Uterus (tissue), 3 donors: ENCODE measurements at regions not wholly inside any gene's neighbourhood (a gene's known extent, or its start where the extent isn't known, plus 50 kb on each side); places are given as distances from the start of the nearest gene placed in this dataset.

ENCODE experiments used
- DNase-seq, 2 donors: peaks; one replicate each; pipeline ENCODE4 v3.0.0-alpha.2; 2019 to 2020
- H3K27ac ChIP-seq, 2 donors: fragments of 200-600 bp; sonication (generic); 1 replicate in 1 of 2; 2 replicates in 1 of 2; pipeline ENCODE4 v1.5.1; 2016 to 2018
- H3K27me3 ChIP-seq, 2 donors: fragments of 200-600 bp; sonication (generic); one replicate each; pipeline ENCODE4 v1.5.1; 2018 to 2019; ENCODE audit warnings: control low read depth in 1 of 2
- H3K36me3 ChIP-seq, 2 donors: fragments of 200-600 bp; sonication (generic); one replicate each; pipeline ENCODE4 v1.5.1; 2019; ENCODE audit warnings: control low read depth in 1 of 2
- H3K4me1 ChIP-seq, 2 donors: fragments of 200-600 bp; sonication (generic); one replicate each; pipeline ENCODE4 v1.5.1; 2018 to 2019; ENCODE audit warnings: control low read depth in 1 of 2
- H3K4me3 ChIP-seq, 2 donors: fragments of 200-600 bp; sonication (generic); 1 replicate in 1 of 2; 2 replicates in 1 of 2; pipeline ENCODE4 v1.5.1; 2018 to 2019; ENCODE audit warnings: mild to moderate bottlenecking in 1 of 2
- H3K9me3 ChIP-seq, 2 donors: fragments of 200-600 bp; sonication (generic); one replicate each; pipeline ENCODE4 v1.5.1; 2019; ENCODE audit warnings: control low read depth in 1 of 2
- CTCF ChIP-seq, 4 experiments: fragments of 200-600 bp in 2 of 4; fragments of 450-650 bp in 2 of 4; sonication (generic) in 2 of 4; IDR thresholded peaks; one replicate each; pipeline ENCODE4 v1.5.1; 2016 to 2019; ENCODE audit warnings: antibody characterized with exemption in 4 of 4, mild to moderate bottlenecking in 2 of 4, moderate library complexity in 1 of 4
- POLR2A ChIP-seq, 2 donors: fragments of 450-650 bp; IDR thresholded peaks; one replicate each; pipeline ENCODE4 v1.6.1; 2016; ENCODE audit warnings: antibody characterized with exemption in 2 of 2, mild to moderate bottlenecking in 1 of 2, moderate library complexity in 1 of 2
- intact Hi-C: fragments of 100-400 bp; cut with DNase I; formaldehyde crosslinking; loops from one replicate; pipeline ENCODE4 v1.15.1; 2023; ENCODE audit warnings: low total_unique reads
- donor health status: DM: yes; HTN: yes; CAD: no.

- H3K4me1 ChIP-seq = no peaks in the 10 kb centered on the region
- no peaks in the 10 kb centered on the region for H3K27me3 ChIP-seq
- DNase-seq = no peak
- no peaks in the 10 kb centered on the region for H3K9me3 ChIP-seq
- H3K36me3 ChIP-seq = no peaks in the 10 kb centered on the region
- no peak overlapping the region for H3K4me3 ChIP-seq
- TF ChIP-seq POLR2A (IDR thresholded peaks at IDR 0.05) = no peak
- no peak for TF ChIP-seq CTCF (IDR thresholded peaks at IDR 0.05)
- H3K27ac ChIP-seq = no peak overlapping the region
- intact Hi-C loops = no loop called here
Observed at GRCh38 chr11:80331694-80332093, 890.9 kb upstream of the TENM4 start.

GRCh38 chr11:80330264-80330663 is 889.4 kb upstream of the TENM4 start:
- Histone ChIP-seq H3K27ac (no peak overlapping the region), H3K36me3 (no peaks in the 10 kb centered on the region), H3K4me3 (no peak overlapping the region), H3K9me3 (no peaks in the 10 kb centered on the region), H3K27me3 (no peaks in the 10 kb centered on the region), H3K4me1 (no peaks in the 10 kb centered on the region)
- no peak for DNase-seq
- TF ChIP-seq CTCF (IDR thresholded peaks at IDR 0.05) = no peak
- TF ChIP-seq POLR2A (IDR thresholded peaks at IDR 0.05) = no peak
- intact Hi-C loops = no loop called here

- DNase-seq = no peak
- no peak overlapping the region for H3K4me3 ChIP-seq
- no peaks in the 10 kb centered on the region for H3K36me3 ChIP-seq
- TF ChIP-seq CTCF (IDR thresholded peaks at IDR 0.05) = no peak
- no peak for TF ChIP-seq POLR2A (IDR thresholded peaks at IDR 0.05)
- intact Hi-C loops = no loop called here
- no peak overlapping the region for H3K27ac ChIP-seq
- no peaks in the 10 kb centered on the region for H3K27me3 ChIP-seq
- no peaks in the 10 kb centered on the region for H3K9me3 ChIP-seq
- no peaks in the 10 kb centered on the region for H3K4me1 ChIP-seq
Observed at GRCh38 chr11:80328774-80329173, 887.9 kb upstream of the TENM4 start.

- no peaks in the 10 kb centered on the region for H3K36me3 ChIP-seq
- intact Hi-C loops = no loop called here
- DNase-seq = no peak
- no peaks in the 10 kb centered on the region for H3K9me3 ChIP-seq
- H3K27ac ChIP-seq = no peak overlapping the region
- no peaks in the 10 kb centered on the region for H3K4me1 ChIP-seq
- no peaks in the 10 kb centered on the region for H3K27me3 ChIP-seq
- TF ChIP-seq CTCF (IDR thresholded peaks at IDR 0.05) = no peak
- no peak for TF ChIP-seq POLR2A (IDR thresholded peaks at IDR 0.05)
- no peak overlapping the region for H3K4me3 ChIP-seq
Observed at GRCh38 chr11:80327956-80328614, 887.3 kb upstream of the TENM4 start.

GRCh38 chr11:80321786-80322185 is 881.0 kb upstream of the TENM4 start:
- Histone ChIP-seq H3K36me3 (no peaks in the 10 kb centered on the region), H3K27ac (no peak overlapping the region), H3K4me3 (no peak overlapping the region), H3K9me3 (no peaks in the 10 kb centered on the region), H3K27me3 (no peaks in the 10 kb centered on the region), H3K4me1 (no peaks in the 10 kb centered on the region)
- intact Hi-C loops = no loop called here
- no peak for TF ChIP-seq CTCF (IDR thresholded peaks at IDR 0.05)
- DNase-seq = no peak
